Uterus (tissue), 2 donors: ENCODE measurements at regions not wholly inside any gene's neighbourhood (a gene's known extent, or its start where the extent isn't known, plus 50 kb on each side); places are given as distances from the start of the nearest gene placed in this dataset.

Experiments used
- POLR2A ChIP-seq, 2 donors: fragments of 450-650 bp; IDR thresholded peaks; one replicate each; pipeline ENCODE4 v1.6.1; 2016; ENCODE audit warnings: antibody characterized with exemption in 2 of 2, mild to moderate bottlenecking in 1 of 2, moderate library complexity in 1 of 2
- TF ChIP-seq, protein P1 (sequence below), 4 experiments: fragments of 200-600 bp in 2 of 4; fragments of 450-650 bp in 2 of 4; sonication (generic) in 2 of 4; IDR thresholded peaks; one replicate each; pipeline ENCODE4 v1.5.1; 2016 to 2019; ENCODE audit warnings: antibody characterized with exemption in 4 of 4, mild to moderate bottlenecking in 2 of 4, moderate library complexity in 1 of 4

DNA sequence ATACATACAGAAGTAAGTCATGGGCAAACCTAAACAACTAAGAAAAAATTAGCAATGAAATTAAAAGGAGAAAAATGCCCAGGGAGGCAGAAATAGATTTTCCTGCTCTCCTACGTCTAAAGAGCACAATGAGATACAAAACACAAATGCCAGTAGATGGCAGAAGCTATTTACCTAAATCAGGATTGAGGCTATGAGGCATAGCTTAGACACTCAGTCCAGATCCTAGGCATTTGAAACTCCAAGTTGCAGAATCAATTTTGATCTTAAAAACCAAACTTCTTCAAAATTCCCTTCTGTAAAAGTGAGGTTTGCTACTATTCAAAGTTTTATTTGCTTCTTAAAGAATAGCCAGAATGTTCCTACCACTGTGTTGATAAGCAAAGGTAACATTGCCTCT is 368.6 kb downstream of the DAD1 start:
- no peak for TF ChIP-seq POLR2A (IDR thresholded peaks at IDR 0.05)
- TF ChIP-seq, protein P1, sequence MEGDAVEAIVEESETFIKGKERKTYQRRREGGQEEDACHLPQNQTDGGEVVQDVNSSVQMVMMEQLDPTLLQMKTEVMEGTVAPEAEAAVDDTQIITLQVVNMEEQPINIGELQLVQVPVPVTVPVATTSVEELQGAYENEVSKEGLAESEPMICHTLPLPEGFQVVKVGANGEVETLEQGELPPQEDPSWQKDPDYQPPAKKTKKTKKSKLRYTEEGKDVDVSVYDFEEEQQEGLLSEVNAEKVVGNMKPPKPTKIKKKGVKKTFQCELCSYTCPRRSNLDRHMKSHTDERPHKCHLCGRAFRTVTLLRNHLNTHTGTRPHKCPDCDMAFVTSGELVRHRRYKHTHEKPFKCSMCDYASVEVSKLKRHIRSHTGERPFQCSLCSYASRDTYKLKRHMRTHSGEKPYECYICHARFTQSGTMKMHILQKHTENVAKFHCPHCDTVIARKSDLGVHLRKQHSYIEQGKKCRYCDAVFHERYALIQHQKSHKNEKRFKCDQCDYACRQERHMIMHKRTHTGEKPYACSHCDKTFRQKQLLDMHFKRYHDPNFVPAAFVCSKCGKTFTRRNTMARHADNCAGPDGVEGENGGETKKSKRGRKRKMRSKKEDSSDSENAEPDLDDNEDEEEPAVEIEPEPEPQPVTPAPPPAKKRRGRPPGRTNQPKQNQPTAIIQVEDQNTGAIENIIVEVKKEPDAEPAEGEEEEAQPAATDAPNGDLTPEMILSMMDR (IDR thresholded peaks at IDR 0.05), result no peak
